Activated T-cell treated with anti-CD3 and anti-CD28 coated beads for 48 hours (primary cell): ENCODE measurements at regions not wholly inside any gene's neighbourhood (a gene's known extent, or its start where the extent isn't known, plus 50 kb on each side); places are given as distances from the start of the nearest gene placed in this dataset.
"Not testable (repeated sequence)": the region's sequence is repeated elsewhere in the genome, so short reads cannot be mapped to it uniquely, and the experiment has no call there.

Source experiments
- DNase-seq: peaks from one replicate; pipeline ENCODE4 v3.0.0-alpha.2; 2020; ENCODE audit warnings: low read depth

DNA sequence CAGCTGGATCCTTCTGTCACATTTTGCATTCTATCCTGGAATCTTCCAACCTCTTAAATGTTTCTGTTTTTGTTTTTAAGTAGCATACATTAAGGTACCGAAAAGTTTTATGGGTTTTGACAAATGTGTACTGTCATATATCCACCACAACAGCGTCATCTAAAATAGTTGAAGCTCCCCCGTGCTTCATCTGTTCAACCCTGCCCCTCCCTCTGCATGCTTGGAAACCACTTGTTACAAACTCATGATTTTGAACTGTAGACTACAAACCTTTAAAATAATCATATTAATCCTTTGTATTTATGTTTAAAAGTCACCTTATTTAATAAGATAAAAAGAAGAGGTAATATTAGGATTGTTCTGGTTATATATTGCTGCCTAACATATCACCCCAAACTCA lies 182.8 kb upstream of the SMIM30 start:
- DNase-seq, result no peak

DNA sequence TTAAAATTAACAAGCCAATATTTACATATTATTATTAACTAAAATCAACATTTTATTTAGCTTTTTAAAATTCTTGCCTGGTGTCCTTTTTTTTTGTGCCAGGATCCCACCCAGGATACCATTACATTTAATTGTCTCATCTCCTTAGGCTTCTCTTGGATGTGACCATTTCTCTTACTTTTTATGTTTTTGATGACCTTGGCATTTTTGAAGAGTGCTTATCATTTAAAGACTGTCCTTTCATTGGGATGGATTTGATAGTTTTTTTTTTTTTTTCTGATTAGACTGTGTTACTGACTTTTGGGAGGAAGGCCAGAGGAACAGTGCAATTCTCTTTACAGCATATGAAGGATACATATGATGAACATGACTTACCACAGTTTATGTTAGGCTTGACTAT lies 181.4 kb upstream of the SMIM30 start:
- DNase-seq, result no peak

DNA sequence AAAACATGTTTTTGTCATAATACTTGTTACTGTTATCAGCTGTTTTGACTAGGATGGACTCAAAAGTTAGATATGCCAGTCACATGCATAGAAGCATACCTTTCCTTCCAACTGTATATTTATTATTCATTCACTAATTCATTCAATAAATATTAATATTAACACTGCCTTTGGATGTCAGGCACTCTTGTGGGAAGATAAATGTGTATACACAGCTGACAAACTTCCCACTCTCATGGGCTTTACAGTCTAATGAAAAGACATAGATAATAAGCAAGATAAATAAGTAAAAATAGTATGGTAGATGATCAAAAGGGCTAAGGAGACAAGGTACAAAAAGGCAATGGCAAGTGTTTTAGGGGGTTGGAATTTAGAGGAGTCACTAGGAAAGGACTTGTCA lies 180.1 kb upstream of the SMIM30 start:
- DNase-seq, result no peak

DNA sequence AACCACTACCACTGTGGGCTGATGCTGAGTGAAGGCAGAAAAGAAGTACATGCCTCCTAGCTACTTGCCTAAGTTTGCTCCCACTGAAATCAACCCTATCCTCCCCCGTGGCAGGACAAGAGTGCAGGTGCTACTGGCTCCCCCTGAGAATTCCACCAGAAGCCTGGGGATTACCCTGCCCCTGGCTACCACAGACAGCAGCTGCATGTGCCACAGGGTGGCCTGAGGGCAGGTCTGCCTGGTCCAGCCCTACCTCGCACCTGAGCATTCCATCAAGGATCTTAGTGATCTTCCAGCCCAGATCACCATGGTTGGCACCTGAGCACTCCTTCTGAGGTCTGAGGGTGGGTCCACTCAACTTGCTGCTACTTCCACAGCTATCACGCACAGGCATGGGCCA lies 176.4 kb upstream of the SMIM30 start:
- no peak for DNase-seq

DNA sequence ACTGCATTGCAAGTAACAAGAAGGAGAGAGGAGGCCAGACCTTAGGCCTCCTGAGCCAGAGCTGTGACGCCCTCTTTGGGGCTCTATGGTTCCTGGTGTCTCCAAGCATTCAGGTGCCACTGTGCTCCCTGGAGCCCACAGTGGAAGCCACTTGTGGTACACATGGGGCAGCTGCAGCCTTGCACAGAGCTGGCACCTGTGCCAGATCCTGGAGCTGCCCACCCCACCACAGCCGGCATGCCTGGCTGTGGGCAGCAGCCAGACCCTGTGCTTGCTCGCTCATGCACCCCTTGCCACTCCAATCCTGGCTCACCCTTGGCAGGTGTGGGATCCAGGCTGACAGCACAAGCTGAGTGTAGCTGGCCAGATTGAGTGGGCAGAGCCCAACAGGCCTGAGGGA lies 173.8 kb upstream of the SMIM30 start:
- DNase-seq, result no peak

DNA sequence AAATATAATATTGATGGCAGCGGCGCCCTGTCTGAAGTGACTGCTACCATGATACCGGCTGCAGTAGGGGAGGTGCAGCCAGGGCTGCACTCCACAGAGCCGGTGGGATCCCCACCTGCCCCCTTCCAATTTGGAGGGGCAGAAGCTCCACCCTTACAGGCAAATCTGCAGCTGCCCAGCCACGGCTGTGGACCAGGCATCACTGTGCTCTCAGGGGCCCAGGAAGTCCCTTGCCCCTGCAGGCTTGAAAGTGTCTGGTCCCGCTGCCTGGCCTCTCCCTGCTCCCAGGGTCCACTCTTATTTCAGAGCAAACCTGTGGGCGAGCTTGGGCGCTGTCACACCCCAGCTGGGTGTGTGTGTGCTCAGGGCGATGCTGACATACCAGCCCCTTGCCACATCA lies 172.7 kb upstream of the SMIM30 start:
- DNase-seq, result no peak

DNA sequence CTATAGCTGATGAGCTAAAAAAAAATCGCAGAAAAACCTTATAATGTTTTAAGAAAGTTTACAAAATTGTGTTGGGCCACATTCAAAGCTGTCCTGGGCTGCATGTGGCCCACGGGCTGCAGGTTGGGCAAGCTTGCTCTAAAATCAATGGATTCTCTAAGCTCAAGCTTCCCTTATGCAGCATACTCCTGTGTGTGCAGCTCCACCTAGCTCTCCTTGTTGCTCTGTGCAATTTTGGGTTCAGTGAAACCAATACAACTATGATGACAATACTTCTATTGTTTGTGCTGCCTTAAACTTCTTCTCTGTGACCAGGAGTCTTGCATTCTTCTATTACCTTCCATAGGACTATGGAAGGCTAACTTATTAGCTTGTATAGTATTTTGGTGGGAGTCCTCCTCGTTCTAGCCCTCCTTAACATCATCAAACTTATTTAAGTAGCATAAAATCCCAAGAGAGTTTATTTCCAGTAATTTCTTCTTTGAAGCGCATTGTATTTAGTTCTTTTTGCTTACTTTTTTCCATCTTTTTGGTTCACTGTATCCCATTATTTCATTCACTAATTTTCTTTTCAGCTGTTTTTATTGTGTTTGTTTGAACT lies 170.9 kb upstream of the SMIM30 start:
- DNase-seq, result no peak

DNA sequence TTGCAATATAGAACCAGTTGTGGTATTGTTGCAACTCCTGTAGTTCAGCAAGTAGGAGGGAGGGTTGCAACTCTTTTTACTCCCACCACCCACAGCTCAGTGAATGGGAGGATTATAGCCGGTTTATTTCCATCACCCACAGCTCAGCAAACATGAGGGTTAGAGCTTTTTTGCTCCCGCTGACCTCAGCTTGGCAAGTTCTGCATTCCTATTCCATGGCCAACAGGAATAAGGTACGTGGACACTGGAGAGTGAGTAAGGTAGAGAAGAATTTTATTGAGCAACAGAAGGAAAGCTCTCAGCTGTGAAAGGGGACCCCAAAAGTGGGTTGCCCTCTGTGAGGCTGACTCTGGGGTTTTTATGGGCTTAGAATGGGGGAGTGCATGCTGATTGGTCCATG lies 167.1 kb upstream of the SMIM30 start:
- DNase-seq, result no peak

DNA sequence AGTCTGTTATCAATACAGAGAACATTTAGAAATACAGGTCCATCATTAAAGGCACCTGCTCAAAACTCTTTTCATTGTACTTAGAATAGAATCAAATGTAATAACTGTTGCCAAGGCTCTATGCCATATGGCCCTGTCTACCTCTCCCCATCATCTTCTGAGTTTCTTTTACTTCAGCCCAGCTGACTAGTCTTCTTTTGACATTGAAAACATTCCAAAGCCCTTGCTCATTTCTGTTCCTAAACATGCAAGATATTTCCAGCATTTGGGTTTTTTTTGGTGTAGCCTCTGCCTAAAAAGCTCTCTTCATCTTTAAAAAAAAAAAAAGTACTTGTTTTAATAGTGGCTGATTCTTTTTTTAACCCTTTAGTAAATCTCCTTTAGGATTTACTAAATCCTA lies 165.5 kb upstream of the SMIM30 start:
- no peak for DNase-seq

DNA sequence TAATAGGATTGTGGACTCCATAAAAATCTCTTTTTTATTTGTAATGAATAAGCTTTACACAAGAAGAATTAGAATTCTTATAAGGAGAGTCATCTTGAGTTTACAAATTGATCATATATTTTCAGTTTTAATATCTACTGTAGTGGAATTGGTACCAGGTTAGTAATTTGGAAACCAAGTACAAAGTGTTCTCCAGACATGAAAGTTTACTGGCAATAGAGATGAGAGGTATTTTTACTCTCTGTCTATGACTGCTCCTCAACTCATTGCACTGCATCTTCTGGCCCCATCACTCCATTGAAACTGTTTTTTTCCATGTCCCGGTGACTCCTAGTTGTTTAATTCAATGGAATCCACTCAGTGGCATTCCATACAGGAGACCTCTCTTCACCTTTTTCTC lies 164.5 kb upstream of the SMIM30 start:
- DNase-seq, result no peak

DNA sequence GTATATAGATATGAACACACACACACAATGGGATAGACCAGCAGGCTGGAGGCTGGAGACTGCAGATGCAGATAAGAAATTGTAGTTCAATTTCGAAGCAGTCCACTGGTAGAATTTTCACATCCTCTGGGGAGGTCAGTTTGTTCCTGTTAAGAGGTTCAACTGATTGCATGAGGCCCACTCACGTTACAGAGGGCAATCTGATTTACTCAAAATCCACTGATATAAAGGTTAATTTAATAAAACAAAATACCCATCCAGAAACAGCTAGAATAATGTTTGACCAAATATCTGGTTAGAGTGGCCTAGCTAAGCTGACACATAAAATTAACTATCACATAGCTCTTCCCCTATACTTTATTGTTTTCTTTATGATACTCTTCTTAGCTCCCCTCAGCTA lies 162.9 kb upstream of the SMIM30 start:
- DNase-seq, result no peak

DNA sequence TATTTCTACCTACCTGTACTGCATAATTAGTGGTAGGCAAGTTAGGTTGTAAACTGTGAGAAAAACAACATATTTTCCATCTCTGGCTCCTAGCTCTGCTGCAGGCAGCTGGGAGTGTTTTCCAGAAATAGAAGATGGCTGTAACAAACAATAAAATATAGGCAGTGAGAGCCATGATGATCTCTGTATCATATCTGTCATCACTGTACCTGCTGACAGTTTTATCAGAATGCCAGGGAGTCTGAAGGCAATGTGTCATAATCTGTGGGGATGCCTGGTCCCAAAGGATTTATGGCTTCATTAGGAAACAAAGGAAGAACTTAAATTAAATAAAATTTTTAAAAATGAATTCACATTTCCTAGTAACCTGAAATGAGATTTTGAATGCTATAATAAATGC lies 160.9 kb upstream of the SMIM30 start:
- DNase-seq, result no peak

DNA sequence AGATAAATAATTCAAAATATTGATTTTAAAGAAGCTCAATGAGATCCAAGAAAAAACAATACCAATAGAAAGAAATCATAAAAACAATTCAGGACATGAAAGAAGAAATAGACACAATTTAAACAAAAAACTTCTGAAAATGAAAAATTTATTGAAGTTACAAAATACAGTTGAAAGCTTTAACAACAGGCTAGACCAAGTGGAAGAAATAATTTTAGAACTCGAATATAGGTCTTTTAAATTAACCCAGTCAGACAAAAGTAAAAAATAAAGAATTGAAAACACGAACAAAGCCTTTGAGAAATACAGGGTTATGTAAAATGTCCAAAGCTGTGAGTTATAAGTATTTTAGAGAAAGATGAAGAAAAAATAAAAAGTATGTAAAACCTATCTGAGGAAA lies 152.4 kb upstream of the SMIM30 start:
- DNase-seq, result no peak

DNA sequence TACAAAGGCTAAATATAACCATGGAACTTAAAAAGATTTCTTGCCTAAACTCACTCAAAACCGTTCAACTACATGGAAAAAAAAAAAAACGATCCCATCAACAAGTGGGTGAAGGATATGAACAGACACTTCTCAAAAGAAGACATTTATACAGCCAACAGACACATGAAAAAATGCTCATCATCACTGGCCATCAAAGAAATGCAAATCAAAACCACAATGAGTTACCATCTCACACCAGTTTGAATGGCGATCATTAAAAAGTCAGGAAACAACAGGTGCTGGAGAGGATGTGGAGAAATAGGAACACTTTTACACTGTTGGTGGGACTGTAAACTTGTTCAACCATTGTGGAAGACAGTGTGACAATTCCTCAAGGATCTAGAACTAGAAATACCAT lies 151.2 kb upstream of the SMIM30 start:
- not testable (repeated sequence) for DNase-seq

DNA sequence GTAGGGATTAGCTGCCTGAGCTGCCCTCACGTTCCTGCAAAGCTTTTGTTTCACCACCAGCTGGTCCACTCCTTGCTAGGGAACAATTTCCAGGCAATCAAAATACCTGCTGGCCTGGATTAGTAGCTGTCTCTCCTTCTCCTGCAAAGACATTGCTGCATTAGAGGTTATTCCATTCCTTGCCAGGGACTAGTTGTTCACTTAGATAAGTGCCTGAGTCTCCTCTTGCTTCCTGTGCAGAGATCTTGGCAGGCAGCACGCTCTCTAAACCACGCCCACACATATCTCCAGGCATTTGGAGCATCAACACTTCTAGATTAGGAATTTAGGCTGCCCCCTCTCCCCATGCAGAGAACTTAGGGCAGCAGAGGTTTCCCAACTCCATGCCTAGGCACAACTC lies 150.4 kb upstream of the SMIM30 start:
- DNase-seq, result no peak

DNA sequence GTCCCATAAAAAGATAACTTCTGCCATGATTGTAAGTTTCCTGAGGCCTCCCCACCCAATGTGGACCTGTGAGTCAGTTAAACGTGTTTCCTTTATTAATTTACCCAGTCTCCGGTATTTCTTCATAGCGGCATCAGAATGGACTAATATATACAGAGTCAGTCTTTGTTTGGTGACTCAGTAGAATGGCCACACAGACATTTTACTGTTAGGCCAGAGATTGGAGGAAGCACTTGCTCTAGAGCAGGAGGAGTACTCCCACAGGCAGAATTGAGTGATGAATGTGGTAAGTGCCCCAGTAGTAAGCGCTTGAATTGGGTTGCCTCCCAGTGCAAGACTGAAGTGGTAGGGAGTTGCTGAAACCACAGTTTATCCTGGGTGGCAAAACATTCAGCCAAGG lies 149.5 kb upstream of the SMIM30 start:
- no peak for DNase-seq

DNA sequence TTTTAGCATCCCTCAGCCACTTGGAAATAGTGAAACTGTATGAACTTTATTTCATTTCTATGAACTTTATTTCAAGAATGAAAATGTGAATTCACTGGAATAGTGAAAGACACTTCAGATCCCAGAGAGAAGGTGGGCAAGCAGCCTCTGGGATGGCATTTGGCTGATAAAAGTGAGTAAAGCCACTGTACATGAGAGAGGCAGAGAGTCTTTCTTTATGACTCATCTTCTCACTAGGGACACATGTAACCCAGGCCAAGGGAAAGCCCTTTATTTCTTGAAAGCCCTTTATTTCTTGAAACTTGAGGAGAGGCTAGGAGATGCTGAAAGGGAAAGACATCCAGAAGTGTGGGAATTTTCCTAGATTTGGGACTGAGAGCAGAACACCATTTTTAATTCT lies 148.9 kb upstream of the SMIM30 start:
- no peak for DNase-seq

DNA sequence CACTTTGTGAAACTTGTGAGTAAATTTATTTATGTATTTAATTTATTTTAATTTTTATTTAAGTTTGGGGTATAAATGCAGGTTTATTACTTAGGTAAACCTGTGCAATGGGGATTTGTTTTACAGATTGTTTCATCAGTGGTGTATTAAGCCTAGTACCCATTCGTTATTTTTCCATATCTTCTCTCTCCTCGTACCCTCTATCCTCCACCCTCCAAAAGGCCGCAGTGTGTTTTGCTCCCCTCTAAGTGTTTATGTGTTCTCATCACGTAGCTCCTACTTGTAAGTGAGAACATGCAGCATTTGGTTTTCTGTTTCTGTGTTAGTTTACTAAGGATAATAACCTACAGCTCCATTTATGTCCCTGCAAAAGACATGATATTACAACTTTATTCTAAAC lies 145.4 kb upstream of the SMIM30 start:
- DNase-seq, result no peak

DNA sequence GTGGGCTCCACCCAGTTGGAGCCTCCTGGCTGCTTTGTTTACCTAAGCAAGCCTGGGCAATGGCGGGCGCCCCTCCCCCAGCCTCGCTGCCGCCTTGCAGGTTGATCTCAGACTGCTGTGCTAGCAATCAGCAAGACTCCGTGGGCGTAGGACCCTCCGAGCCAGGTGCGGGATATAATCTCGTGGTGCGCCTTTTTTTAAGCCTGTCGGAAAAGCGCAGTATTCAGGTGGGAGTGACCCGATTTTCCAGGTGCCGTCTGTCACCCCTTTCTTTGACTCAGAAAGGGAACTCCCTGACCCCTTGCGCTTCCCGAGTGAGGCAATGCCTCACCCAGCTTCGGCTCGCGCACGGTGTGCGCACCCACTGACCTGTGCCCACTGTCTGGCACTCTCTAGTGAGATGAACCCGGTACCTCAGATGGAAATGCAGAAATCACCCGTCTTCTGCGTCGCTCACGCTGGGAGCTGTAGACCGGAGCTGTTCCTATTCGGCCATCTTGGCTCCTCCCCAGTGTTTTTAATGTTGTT lies 144.9 kb upstream of the SMIM30 start:
- DNase-seq, result not testable (repeated sequence)

DNA sequence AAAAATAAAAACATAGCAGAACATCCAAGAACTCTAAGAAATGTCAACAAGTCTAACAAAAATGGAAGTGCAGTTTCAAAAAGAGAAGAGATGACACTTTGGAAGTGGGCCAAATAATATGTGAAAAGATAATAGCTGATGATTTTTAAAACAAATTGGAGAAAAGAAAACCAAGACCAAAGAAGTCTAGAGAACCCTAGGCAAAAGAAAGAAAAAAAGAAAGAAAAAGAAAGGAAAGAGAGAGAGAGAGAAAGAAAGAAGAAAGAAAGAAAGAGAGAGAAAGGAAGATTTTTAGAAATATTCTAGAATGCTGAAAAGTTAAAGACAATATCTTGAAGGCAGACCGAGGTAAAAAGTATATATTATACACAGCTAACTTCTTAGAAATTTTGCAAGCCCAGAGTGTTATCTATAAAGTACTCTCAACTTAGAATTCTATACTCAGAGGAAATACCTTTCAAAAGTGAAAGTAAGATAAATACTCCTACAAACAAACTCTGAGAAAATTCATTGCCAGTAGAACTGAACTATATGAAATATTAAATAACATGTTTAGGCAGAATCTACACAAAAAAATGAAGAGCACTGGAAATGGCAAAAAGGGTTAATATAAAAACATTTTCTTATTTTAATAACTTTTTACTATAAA lies 138.7 kb upstream of the SMIM30 start:
- no peak for DNase-seq

DNA sequence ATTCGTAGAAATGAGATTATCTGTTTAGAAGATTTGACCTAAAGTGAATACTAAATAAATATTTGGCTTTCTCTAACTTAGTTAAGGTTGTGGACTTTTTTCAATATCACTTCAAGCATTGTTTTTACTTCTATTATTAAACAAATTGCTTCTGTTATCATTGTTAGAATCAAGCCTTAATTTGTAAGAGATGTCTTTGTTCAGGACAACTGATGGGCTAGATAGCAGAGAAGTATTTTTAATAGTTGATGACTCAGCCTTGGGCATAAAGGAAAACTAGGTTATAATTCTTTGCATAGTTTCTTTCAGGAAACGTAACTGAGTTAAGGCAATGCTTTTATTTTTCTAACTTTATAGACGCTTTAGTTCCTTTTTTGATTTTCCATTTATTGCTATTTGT lies 128.8 kb upstream of the SMIM30 start:
- DNase-seq, result no peak

DNA sequence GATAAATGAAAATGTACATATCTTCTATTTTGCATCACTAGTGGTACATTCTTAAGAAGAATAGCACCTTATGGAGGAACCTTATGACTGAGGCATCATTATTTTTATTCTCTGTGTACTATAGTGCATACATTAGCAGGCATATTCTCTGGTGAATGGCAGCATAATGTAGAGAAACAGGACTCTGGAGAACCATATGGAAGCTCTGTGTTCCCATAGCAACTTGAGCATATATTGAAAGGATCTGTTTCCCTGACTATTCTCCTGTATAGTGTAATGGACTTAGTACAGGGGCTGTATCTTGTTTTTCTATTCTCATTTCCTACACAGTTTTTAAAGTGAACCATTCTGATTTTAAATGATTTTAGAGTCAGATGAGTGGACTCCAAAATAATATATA lies 128.4 kb upstream of the SMIM30 start:
- DNase-seq, result no peak

DNA sequence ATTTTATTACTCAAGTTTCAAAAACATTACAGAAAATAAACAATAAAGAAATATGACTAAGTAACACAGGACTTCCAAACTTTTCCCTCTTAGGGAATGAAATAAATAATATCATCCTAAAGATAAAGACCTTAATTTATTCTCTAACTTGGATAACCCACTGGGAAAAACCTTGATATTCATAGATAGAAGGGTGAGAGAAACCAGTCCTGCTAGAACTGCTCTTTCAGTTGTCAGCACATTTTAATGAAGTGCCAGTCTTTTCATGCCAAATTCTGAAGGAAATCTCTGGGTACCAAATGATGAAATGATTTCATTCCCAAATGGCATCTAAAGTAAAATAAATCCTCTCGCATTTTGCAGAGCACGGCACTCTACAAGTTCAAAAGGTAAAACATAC lies 114.5 kb upstream of the SMIM30 start:
- DNase-seq, result no peak

DNA sequence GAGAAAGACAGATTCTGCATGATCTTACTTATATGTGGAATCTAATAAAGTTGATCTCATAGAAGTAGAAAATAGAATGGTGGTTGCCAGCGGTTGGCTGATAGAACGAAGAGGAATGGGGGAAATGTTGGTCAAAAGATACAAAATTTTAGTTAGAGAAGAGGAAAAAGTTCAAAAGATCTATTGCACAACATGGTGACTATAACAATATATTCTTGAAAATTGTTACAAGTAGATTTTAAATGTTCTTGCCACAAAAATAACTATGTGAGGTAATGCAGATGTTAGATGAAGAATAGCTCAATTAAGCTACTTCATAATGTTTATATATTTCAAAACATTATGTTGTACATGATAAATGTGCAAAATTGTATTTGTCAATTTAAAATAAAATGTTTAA lies 112.3 kb upstream of the SMIM30 start:
- DNase-seq, result no peak
